Neural progenitor cell (in vitro differentiated cells): ENCODE measurements at regions not wholly inside any gene's neighbourhood (a gene's known extent, or its start where the extent isn't known, plus 50 kb on each side); places are given as distances from the start of the nearest gene placed in this dataset.

Source experiments
- DNase-seq: peaks from one replicate; pipeline ENCODE4 v3.0.0-alpha.2; 2016; ENCODE audit warnings: low spot score
- H2AFZ ChIP-seq: fragments of 200-600 bp; sonication (generic); replicated peaks from 2 replicates; pipeline ENCODE4 v1.6.1; 2016; ENCODE audit warnings: antibody characterized with exemption
- H3F3A ChIP-seq: fragments of 200-600 bp; sonication (generic); 2 replicates; pipeline ENCODE4 v1.6.1; 2016; ENCODE audit warnings: antibody characterized with exemption, low read depth
- H3K27ac ChIP-seq: fragments of 200-600 bp; sonication (generic); 2 replicates; pipeline ENCODE4 v1.5.1; 2016; ENCODE audit warnings: mild to moderate bottlenecking
- H3K27me3 ChIP-seq: fragments of 200-600 bp; sonication (generic); 2 replicates; pipeline ENCODE4 v1.6.1; 2016; ENCODE audit warnings: mild to moderate bottlenecking, moderate library complexity
- H3K36me3 ChIP-seq: fragments of 200-600 bp; sonication (generic); 2 replicates; pipeline ENCODE4 v1.5.1; 2016
- H3K4me1 ChIP-seq: fragments of 200-600 bp; sonication (generic); 2 replicates; pipeline ENCODE4 v1.6.1; 2016; ENCODE audit warnings: mixed run types
- H3K4me2 ChIP-seq: fragments of 200-600 bp; sonication (generic); 2 replicates; pipeline ENCODE4 v1.6.1; 2016
- H3K4me3 ChIP-seq: fragments of 200-600 bp; sonication (generic); 2 replicates; pipeline ENCODE4 v1.5.1; 2016
- H3K79me2 ChIP-seq: fragments of 200-600 bp; sonication (generic); 2 replicates; pipeline ENCODE4 v1.6.1; 2016; ENCODE audit warnings: low read depth
- H3K9ac ChIP-seq: fragments of 200-600 bp; sonication (generic); 2 replicates; pipeline ENCODE4 v1.6.1; 2016
- H3K9me3 ChIP-seq: fragments of 200-600 bp; sonication (generic); 2 replicates; pipeline ENCODE4 v1.5.1; 2016; ENCODE audit warnings: low read depth
- H4K20me1 ChIP-seq: fragments of 200-600 bp; sonication (generic); 2 replicates; pipeline ENCODE4 v1.6.1; 2016; ENCODE audit warnings: low read depth
- H3K27ac Mint-ChIP-seq: 3 replicates; pipeline ENCODE4 v1.8.0; 2021; ENCODE audit warnings: mixed read lengths
- H3K27me3 Mint-ChIP-seq: 2 replicates; pipeline ENCODE4 v1.8.0; 2022; ENCODE audit warnings: low read depth, mild to moderate bottlenecking, inconsistent platforms, moderate library complexity, mixed read lengths; ENCODE audit not compliant: insufficient read depth
- H3K36me3 Mint-ChIP-seq: 3 replicates; pipeline ENCODE4 v1.8.0; 2021; ENCODE audit warnings: mixed read lengths
- H3K4me1 Mint-ChIP-seq: 3 replicates; pipeline ENCODE4 v1.8.0; 2021; ENCODE audit warnings: mixed read lengths
- H3K4me3 Mint-ChIP-seq: 3 replicates; pipeline ENCODE4 v1.8.0; 2021; ENCODE audit warnings: mild to moderate bottlenecking, moderate library complexity, mixed read lengths
- H3K9me3 Mint-ChIP-seq: 3 replicates; pipeline ENCODE4 v1.8.0; 2020; ENCODE audit warnings: mixed read lengths
- EZH2 ChIP-seq: fragments of 200-600 bp; sonication (generic); IDR thresholded peaks from 2 replicates; pipeline ENCODE4 v1.6.1; 2017; ENCODE audit warnings: antibody characterized with exemption, mild to moderate bottlenecking, moderate library complexity
- EZH2phosphoT487 ChIP-seq: fragments of 200-600 bp; sonication (generic); IDR thresholded peaks from 2 replicates; pipeline ENCODE4 v1.6.1; 2017; ENCODE audit warnings: antibody characterized with exemption
- TF ChIP-seq, protein P1 (sequence below): fragments of 200-600 bp; sonication (generic); IDR thresholded peaks from 2 replicates; pipeline ENCODE4 v1.5.1; 2017; ENCODE audit warnings: antibody characterized with exemption, mild to moderate bottlenecking

DNA sequence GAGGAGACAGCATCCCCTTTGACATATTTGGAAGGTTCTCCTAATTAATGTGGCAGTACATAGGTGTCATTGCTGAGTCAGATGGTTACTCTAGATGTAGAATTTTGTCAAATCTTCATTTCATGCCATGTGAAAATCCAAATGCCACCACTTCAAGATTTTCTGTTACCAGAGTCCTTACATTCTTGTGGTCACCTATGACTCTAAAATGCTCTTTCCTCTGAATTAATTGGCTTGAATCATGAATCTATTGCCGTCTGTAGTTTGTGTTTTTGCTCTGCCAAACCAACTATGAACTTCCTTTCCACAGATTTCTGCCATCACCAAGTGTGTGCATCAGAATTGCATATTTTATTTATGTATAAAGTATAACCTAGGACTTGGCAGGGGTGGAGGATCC, 269.4 kb upstream of the ZPLD1 start:
- DNase-seq = no peak
- H3K27me3 ChIP-seq = no peaks in the 10 kb centered on the region
- no peak overlapping the region for H3K4me3 Mint-ChIP-seq
- H3K9me3 Mint-ChIP-seq = no peaks in the 10 kb centered on the region
- no peak overlapping the region for H3K27ac Mint-ChIP-seq
- no peak overlapping the region for H3K4me2 ChIP-seq
- H3K27me3 Mint-ChIP-seq = no peaks in the 10 kb centered on the region
- no peak overlapping the region for H3K4me3 ChIP-seq
- no peaks in the 10 kb centered on the region for H3K36me3 ChIP-seq
- no peaks in the 10 kb centered on the region for H3K4me1 ChIP-seq
- no peak overlapping the region for H2AFZ ChIP-seq
- no peaks in the 10 kb centered on the region for H3K79me2 ChIP-seq
- no peaks in the 10 kb centered on the region for H3K9me3 ChIP-seq
- H3K36me3 Mint-ChIP-seq = no peaks in the 10 kb centered on the region
- TF ChIP-seq EZH2phosphoT487 (no peak), EZH2 (no peak)
- TF ChIP-seq, protein P1, sequence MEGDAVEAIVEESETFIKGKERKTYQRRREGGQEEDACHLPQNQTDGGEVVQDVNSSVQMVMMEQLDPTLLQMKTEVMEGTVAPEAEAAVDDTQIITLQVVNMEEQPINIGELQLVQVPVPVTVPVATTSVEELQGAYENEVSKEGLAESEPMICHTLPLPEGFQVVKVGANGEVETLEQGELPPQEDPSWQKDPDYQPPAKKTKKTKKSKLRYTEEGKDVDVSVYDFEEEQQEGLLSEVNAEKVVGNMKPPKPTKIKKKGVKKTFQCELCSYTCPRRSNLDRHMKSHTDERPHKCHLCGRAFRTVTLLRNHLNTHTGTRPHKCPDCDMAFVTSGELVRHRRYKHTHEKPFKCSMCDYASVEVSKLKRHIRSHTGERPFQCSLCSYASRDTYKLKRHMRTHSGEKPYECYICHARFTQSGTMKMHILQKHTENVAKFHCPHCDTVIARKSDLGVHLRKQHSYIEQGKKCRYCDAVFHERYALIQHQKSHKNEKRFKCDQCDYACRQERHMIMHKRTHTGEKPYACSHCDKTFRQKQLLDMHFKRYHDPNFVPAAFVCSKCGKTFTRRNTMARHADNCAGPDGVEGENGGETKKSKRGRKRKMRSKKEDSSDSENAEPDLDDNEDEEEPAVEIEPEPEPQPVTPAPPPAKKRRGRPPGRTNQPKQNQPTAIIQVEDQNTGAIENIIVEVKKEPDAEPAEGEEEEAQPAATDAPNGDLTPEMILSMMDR = no peak
- H3K4me1 Mint-ChIP-seq = no peaks in the 10 kb centered on the region
- no peak overlapping the region for H3K27ac ChIP-seq
- no peaks in the 10 kb centered on the region for H4K20me1 ChIP-seq
- H3F3A ChIP-seq = no peaks in the 10 kb centered on the region
- no peak overlapping the region for H3K9ac ChIP-seq

DNA sequence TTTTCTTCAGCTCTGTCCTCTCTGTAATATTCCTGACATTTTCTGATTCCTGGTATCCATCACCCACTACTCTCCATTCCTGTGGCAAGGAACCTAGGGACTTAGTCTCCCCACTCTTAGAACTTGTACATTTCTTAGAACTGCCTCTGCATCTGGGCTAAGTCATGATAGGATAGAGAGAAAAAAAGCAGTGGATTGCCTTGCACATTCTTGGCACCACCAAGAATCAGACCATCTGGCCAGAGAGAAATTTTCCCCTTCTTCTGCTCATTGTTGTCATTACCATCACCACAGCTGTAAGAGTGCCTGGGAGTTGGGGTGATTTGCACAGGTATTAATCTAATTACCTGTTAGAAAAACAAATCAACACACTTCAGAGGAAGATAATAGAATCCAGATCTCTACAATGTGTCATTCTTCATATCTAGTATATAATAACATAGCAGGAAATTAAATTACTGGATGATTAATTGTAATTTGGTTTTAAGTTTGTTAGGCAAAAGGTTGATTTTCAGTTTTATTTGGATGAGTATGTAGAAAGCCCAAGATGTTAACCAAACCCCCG, 264.8 kb upstream of the ZPLD1 start:
- Histone ChIP-seq H3K79me2 (no peaks in the 10 kb centered on the region), H4K20me1 (no peaks in the 10 kb centered on the region), H3K4me2 (no peak overlapping the region), H3F3A (no peaks in the 10 kb centered on the region), H2AFZ (no peak overlapping the region), H3K4me3 (no peak overlapping the region), H3K27me3 (no peaks in the 10 kb centered on the region), H3K36me3 (no peaks in the 10 kb centered on the region), H3K4me1 (no peaks in the 10 kb centered on the region), H3K27ac (no peak overlapping the region), H3K9me3 (no peaks in the 10 kb centered on the region), H3K9ac (no peak overlapping the region)
- TF ChIP-seq EZH2 = no peak
- TF ChIP-seq EZH2phosphoT487 = no peak
- TF ChIP-seq, protein P1 = no peak
- Mint-ChIP-seq H3K4me3 (no peak overlapping the region), H3K27ac (no peak overlapping the region), H3K9me3 (no peaks in the 10 kb centered on the region), H3K36me3 (no peaks in the 10 kb centered on the region), H3K27me3 (no peaks in the 10 kb centered on the region), H3K4me1 (no peaks in the 10 kb centered on the region)
- DNase-seq = no peak

DNA sequence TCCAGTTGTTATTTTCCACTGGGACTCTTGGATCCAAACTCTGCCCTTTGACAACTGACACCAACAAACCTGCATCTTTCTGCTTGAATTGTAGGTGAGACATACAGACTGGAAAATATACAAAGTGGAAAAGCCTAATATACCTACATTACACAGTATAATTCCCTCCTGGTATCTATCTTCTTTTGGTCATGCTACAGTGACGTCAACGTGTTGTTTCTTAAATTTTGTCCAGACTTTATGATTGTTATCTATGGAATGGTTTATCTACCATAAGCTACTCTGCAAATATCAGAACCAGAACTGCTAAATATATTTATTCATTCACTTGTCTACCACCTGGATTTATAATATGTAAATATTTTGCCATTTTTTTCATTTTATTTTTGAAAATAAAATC, 264.3 kb upstream of the ZPLD1 start:
- Histone ChIP-seq H3K27me3 (no peaks in the 10 kb centered on the region), H3K36me3 (no peaks in the 10 kb centered on the region), H4K20me1 (no peaks in the 10 kb centered on the region), H3K4me2 (no peak overlapping the region), H3K4me3 (no peak overlapping the region), H3K9me3 (no peaks in the 10 kb centered on the region), H3K79me2 (no peaks in the 10 kb centered on the region), H3K4me1 (no peaks in the 10 kb centered on the region), H3K9ac (no peak overlapping the region), H3K27ac (no peak overlapping the region), H3F3A (no peaks in the 10 kb centered on the region), H2AFZ (no peak overlapping the region)
- H3K9me3 Mint-ChIP-seq = no peaks in the 10 kb centered on the region
- H3K27me3 Mint-ChIP-seq = no peaks in the 10 kb centered on the region
- H3K27ac Mint-ChIP-seq = no peak overlapping the region
- no peaks in the 10 kb centered on the region for H3K4me1 Mint-ChIP-seq
- H3K36me3 Mint-ChIP-seq = no peaks in the 10 kb centered on the region
- TF ChIP-seq, protein P1 = no peak
- no peak for TF ChIP-seq EZH2
- no peak for TF ChIP-seq EZH2phosphoT487
- no peak overlapping the region for H3K4me3 Mint-ChIP-seq
- no peak for DNase-seq
